Heart right ventricle (tissue), 16 donors: ENCODE measurements at regions not wholly inside any gene's neighbourhood (a gene's known extent, or its start where the extent isn't known, plus 50 kb on each side); places are given as distances from the start of the nearest gene placed in this dataset.
"Not testable (repeated sequence)": the region's sequence is repeated elsewhere in the genome, so short reads cannot be mapped to it uniquely, and the experiment has no call there.

Source experiments
- ATAC-seq, 8 donors: fragments of 200-7000 bp; cut with Tn5 transposase; one replicate each; pipeline ENCODE4 v1.9.1; 2020; ENCODE audit warnings: mild to moderate bottlenecking in 8 of 8, moderate library complexity in 8 of 8, moderate number of reproducible peaks in 1 of 8
- DNase-seq, 2 donors: peaks; one replicate each; pipeline ENCODE4 v3.0.0-alpha.2; 2020
- H3K27ac ChIP-seq, 10 donors: fragments of 200-600 bp; sonication (generic) in 2 of 10; one replicate each; pipeline versions ENCODE4 v1.5.0 to v1.8.0; 2020 to 2022; ENCODE audit warnings: mild to moderate bottlenecking in 3 of 10
- H3K27me3 ChIP-seq, 7 donors: fragments of 200-600 bp; one replicate each; pipeline ENCODE4 v1.8.0; 2021 to 2022; ENCODE audit warnings: mild to moderate bottlenecking in 2 of 7
- H3K36me3 ChIP-seq, 9 donors: fragments of 200-600 bp; sonication (generic) in 1 of 9; one replicate each; pipeline versions ENCODE4 v1.5.0 to v1.8.0; 2020 to 2022; ENCODE audit warnings: mild to moderate bottlenecking in 2 of 9
- H3K4me1 ChIP-seq, 9 donors: fragments of 200-600 bp; sonication (generic) in 1 of 9; one replicate each; pipeline versions ENCODE4 v1.5.0 to v1.8.0; 2020 to 2022; ENCODE audit warnings: mild to moderate bottlenecking in 4 of 9
- H3K4me3 ChIP-seq, 10 donors: fragments of 200-600 bp; sonication (generic) in 2 of 10; one replicate each; pipeline versions ENCODE4 v1.5.0 to v1.8.0; 2020 to 2022; ENCODE audit warnings: mild to moderate bottlenecking in 7 of 10, moderate library complexity in 2 of 10
- H3K9me3 ChIP-seq, 11 donors: fragments of 200-600 bp in 10 of 11; sonication (generic) in 2 of 11; one replicate each; pipeline versions ENCODE4 v1.5.0 to v1.8.0; 2013 to 2022; ENCODE audit warnings: mild to moderate bottlenecking in 2 of 11, control low read depth in 1 of 11, moderate library complexity in 1 of 11
- WGBS, 2 donors: extraction: QIAGEN DNeasy Blood & Tissue Kit; methylation state at CpG; one replicate each; pipeline ENCODE4 v1.1.7; 2013; ENCODE audit warnings: inconsistent platforms in 1 of 2; 5-methylcytosine and 5-hydroxymethylcytosine counted together
- intact Hi-C, 10 donors: fragments of 100-400 bp; cut with DNase I; formaldehyde crosslinking; loops; one replicate each; pipeline versions ENCODE4 v1.11.1 to v1.14.2; 2022
- TF ChIP-seq, protein P1 (sequence below), 9 donors: fragments of 200-600 bp; sonication (generic) in 2 of 9; IDR thresholded peaks; one replicate each; pipeline versions ENCODE4 v1.5.0 to v1.8.0; 2021 to 2022; ENCODE audit warnings: antibody characterized with exemption in 9 of 9, mild to moderate bottlenecking in 5 of 9, moderate library complexity in 1 of 9
- donor health status: Arrhythmogenic right ventricular cardiomyopathy.
- donor health status: ischemic (EF 13 %, LVEDD 7.1; RV severe dilation, severe dysfunction).
- donor health status: healthy with polysubstance abuse.
- donor health status: DM: no; HTN: yes; CAD: no.
- donor health status: DM: no; HTN: no; CAD: no.
- donor health status: ischemic (EF 25% LVEDD 6.9; RV normal size, moderate dysfunction).
- donor health status: ischemic (EF 25% LVEDD 5.7; RV mildly dilated, moderate dysfunction).
- donor health status: healthy.
- donor health status: DM: yes; HTN: yes; CAD: no.
- donor health status: Ischemic cardiomyopathy.
- donor health status: ischemic (EF 35%, LVEDD 5.7; RV mildly dilated, moderate dysfunction).
- donor health status: nonischemic (EF 11% LVEDD 7.7; RV severe dilation, severe dysfunction).
- donor health status: DM: yes; HTN: yes; CAD: no.
- donor health status: PGD.
- donor health status: ischemic (EF 29% LVEDD 5.4; RV normal size, mild dysfunction).
- donor health status: nonischemic (EF 23%, LVEDD 6.1; RV moderate dilation, normal function).

DNA sequence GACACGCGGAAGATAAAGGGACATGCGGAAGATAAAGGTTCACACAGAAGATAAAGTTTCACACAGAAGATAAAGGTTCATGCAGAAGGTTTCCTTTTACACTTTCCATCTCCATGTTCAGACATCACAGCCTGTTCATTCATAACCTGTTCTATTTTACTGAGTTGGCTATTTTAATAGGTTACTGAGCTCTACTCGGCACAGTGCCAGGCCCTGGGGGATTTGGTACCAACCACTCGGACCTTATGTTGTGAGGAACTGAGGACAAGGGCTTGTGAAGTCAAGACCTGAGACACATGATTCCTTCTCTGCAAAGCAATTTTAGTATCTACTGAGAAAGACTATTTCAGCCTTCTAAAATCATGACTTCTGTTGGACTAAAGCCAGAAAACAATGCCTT, 75.0 kb upstream of the ALKAL2 start:
- intact Hi-C loops = no loop called here
- Histone ChIP-seq H3K27ac (no peak overlapping the region), H3K9me3 (peaks cover 0 to 3% (median 0%) of the 10 kb centered on the region in 11 donors), H3K4me1 (no peaks in the 10 kb centered on the region), H3K36me3 (no peaks in the 10 kb centered on the region), H3K27me3 (peaks cover 0 to 16% (median 5%) of the 10 kb centered on the region in 7 donors), H3K4me3 (no peak overlapping the region)
- ATAC-seq (no peak), DNase-seq (no peak)
- TF ChIP-seq, protein P1, sequence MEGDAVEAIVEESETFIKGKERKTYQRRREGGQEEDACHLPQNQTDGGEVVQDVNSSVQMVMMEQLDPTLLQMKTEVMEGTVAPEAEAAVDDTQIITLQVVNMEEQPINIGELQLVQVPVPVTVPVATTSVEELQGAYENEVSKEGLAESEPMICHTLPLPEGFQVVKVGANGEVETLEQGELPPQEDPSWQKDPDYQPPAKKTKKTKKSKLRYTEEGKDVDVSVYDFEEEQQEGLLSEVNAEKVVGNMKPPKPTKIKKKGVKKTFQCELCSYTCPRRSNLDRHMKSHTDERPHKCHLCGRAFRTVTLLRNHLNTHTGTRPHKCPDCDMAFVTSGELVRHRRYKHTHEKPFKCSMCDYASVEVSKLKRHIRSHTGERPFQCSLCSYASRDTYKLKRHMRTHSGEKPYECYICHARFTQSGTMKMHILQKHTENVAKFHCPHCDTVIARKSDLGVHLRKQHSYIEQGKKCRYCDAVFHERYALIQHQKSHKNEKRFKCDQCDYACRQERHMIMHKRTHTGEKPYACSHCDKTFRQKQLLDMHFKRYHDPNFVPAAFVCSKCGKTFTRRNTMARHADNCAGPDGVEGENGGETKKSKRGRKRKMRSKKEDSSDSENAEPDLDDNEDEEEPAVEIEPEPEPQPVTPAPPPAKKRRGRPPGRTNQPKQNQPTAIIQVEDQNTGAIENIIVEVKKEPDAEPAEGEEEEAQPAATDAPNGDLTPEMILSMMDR (IDR thresholded peaks at IDR 0.05) = no peak
- 59 to 71% methylated on average over 5 of the region's 5 CpGs for WGBS, 2 donors

DNA sequence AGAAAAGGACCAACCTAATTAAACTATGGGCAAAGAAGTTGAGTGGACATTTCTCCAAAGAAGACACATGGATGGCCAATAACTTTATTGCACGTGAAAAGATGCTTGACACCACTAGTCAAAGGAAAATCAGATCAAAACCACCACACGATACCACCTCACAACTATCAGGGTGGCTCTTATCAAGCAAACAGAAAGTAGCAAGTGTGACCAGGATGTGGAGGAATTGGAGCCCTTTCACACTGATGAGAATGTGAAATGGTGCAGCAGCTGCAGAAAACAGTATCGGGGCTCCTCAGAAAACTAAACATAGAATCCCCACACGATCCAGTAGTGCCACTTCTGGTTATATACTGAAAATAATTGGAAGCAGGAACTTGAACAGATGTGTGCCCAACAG, 72.2 kb upstream of the ALKAL2 start:
- Histone ChIP-seq H3K27ac (no peak overlapping the region), H3K36me3 (no peaks in the 10 kb centered on the region), H3K9me3 (peaks cover 0 to 3% (median 0%) of the 10 kb centered on the region in 11 donors), H3K4me1 (no peaks in the 10 kb centered on the region), H3K27me3 (peaks cover 0 to 28% (median 17%) of the 10 kb centered on the region in 7 donors), H3K4me3 (no peak overlapping the region)
- WGBS, 2 donors = 75 to 78% methylated on average over 4 of the region's 4 CpGs
- TF ChIP-seq, protein P1 (IDR thresholded peaks at IDR 0.05) = no peak
- DNase-seq = no peak
- intact Hi-C loops = no loop called here
- no peak for ATAC-seq

DNA sequence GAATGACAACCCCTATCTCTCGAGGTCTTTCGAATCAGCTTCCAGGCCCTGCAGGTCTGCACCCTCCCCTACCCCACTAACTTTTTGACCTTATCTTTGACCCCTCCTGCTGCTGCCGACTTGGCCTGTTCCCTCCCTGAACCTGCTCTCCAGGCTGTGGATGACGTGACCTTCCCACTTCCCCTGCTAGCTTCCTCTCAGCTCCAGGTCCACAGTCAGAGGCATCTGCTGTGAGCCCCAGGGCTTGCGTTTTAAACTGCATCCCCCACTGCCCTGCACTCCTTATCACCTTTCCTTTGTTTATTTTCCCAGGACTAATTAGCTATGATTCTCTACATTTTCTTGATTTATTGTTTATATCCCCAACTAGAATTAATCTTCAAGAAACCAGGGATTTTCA, 71.2 kb upstream of the ALKAL2 start:
- DNase-seq (no peak), ATAC-seq (no peak)
- Histone ChIP-seq H3K4me1 (no peaks in the 10 kb centered on the region), H3K27me3 (peaks cover 0 to 29% (median 18%) of the 10 kb centered on the region in 7 donors), H3K27ac (no peak overlapping the region), H3K36me3 (no peaks in the 10 kb centered on the region), H3K4me3 (no peak overlapping the region), H3K9me3 (peaks cover 0 to 3% (median 0%) of the 10 kb centered on the region in 11 donors)
- intact Hi-C loops = no loop called here
- TF ChIP-seq, protein P1 (IDR thresholded peaks at IDR 0.05) = no peak
- 33 to 43% methylated on average over 5 of the region's 5 CpGs for WGBS, 2 donors

DNA sequence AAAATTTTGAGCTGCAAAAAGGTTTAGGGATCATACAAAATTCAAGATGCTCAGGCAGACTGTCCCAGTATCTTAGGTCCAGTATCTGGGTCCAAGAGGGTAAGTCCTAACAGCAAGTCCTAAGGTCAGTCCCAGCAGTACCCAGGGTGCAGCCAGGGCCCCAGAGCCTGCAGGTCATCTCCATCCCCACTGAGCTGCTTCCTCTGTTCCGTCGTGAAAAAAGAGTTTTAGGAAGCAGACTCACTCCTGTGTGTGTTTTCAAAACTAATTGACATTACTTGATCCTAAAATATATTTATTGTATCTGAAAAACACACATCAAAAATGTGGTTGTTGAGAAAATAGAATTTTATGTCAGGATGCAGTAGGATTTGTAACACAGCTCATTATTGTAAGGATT, 69.9 kb upstream of the ALKAL2 start:
- H3K36me3 ChIP-seq = no peaks in the 10 kb centered on the region
- 58 to 59% methylated on average over 2 of the region's 2 CpGs for WGBS, 2 donors
- TF ChIP-seq, protein P1 (IDR thresholded peaks at IDR 0.05) = no peak

DNA sequence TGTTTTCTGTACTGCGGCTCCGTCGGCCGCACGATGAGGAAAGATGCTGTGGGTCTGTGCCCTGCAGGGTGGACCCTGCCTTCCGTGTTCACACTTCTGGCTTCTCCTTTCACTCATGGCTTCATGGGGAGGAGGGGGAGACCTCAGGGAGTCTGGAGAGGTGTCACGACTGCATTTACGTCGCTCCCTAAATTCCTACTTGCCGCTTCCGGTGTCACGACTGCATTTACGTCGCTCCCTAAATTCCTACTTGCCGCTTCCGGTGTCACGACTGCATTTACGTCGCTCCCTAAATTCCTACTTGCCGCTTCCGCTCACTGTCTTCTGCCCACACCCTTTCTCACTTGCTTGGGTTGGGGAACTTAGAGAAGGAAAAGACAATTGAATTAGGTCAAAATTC, 68.4 kb upstream of the ALKAL2 start:
- peaks cover 0 to 34% (median 21%) of the 10 kb centered on the region in 7 donors for H3K27me3 ChIP-seq
- H3K36me3 ChIP-seq, H3K9me3 ChIP-seq, H3K4me3 ChIP-seq, ATAC-seq, DNase-seq, H3K4me1 ChIP-seq, H3K27ac ChIP-seq, intact Hi-C loops: not testable (repeated sequence)
- 76 to 78% methylated on average over 21 of the region's 21 CpGs for WGBS, 2 donors

More for the DNA sequence above, 69.9 kb upstream of the ALKAL2 start:
- Histone ChIP-seq H3K27ac (no peak overlapping the region), H3K27me3 (peaks cover 0 to 31% (median 21%) of the 10 kb centered on the region in 7 donors), H3K4me3 (no peak overlapping the region), H3K9me3 (peaks cover 0 to 2% (median 0%) of the 10 kb centered on the region in 11 donors), H3K4me1 (no peaks in the 10 kb centered on the region)
- DNase-seq (no peak), ATAC-seq (no peak)
- intact Hi-C loops = no loop called here
